HUES48 (cell line): ENCODE measurements at regions not wholly inside any gene's neighbourhood (a gene's known extent, or its start where the extent isn't known, plus 50 kb on each side); places are given as distances from the start of the nearest gene placed in this dataset.

Experiments
- H3K27ac ChIP-seq: one replicate; pipeline ENCODE4 v1.7.0; 2013; ENCODE audit warnings: low read depth, low read length, inconsistent platforms
- H3K27me3 ChIP-seq: 2 replicates; pipeline ENCODE4 v1.6.1; 2013; ENCODE audit warnings: mild to moderate bottlenecking, low read length; ENCODE audit not compliant: control insufficient read depth, insufficient read depth
- H3K36me3 ChIP-seq: 2 replicates; pipeline ENCODE4 v1.6.1; 2013; ENCODE audit warnings: low read length; ENCODE audit not compliant: control insufficient read depth, insufficient read depth
- H3K4me1 ChIP-seq: 2 replicates; pipeline ENCODE4 v1.6.1; 2013; ENCODE audit warnings: mild to moderate bottlenecking, low read length; ENCODE audit not compliant: control insufficient read depth, insufficient read depth
- H3K4me3 ChIP-seq: 2 replicates; pipeline ENCODE4 v1.5.1; 2013; ENCODE audit warnings: mild to moderate bottlenecking, low read depth, low read length
- H3K9ac ChIP-seq: 2 replicates; pipeline ENCODE4 v1.6.1; 2013; ENCODE audit warnings: mild to moderate bottlenecking, low read depth, low read length, moderate library complexity
- H3K9me3 ChIP-seq: 2 replicates; pipeline ENCODE4 v1.6.1; 2013; ENCODE audit warnings: low read length; ENCODE audit not compliant: control insufficient read depth, insufficient read depth

- no peaks in the 10 kb centered on the region for H3K9me3 ChIP-seq
- H3K36me3 ChIP-seq = no peaks in the 10 kb centered on the region
- no peak overlapping the region for H3K9ac ChIP-seq
- no peak overlapping the region for H3K4me3 ChIP-seq
- no peak overlapping the region for H3K27ac ChIP-seq
- H3K4me1 ChIP-seq = no peaks in the 10 kb centered on the region
- H3K27me3 ChIP-seq = no peaks in the 10 kb centered on the region
Measured at GRCh38 chr14:86050757-86051156, 520.8 kb downstream of the FLRT2 start.

DNA sequence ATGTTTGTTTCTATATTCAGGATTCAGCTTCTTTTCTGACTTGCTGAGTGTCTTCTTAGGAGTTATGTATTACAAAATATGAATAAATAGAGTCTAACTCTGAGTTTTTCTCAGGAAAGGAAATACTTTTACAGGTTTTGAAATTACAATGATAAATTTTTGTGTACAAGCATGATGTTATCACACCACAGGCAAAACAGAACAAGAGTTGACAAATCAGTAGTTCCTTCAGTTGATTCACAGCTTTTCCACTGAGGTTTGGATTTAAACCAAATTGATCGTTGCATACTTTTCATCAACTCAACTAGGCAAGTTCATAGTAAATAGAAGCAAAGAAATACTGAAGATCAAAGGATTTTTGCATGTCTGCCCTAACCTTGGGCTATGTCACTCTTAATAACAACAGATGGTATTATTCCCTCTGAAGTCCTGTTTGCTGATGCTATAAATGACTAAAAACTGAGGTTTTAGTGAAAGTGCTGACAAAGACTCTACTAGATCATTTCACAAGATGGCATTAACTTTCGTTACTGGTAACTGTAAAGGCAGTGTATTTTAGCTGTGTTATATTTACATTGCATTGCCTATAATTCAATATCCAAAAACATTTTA lies 520.2 kb downstream of the FLRT2 start:
- H3K9me3 ChIP-seq = no peaks in the 10 kb centered on the region
- H3K9ac ChIP-seq = no peak overlapping the region
- no peaks in the 10 kb centered on the region for H3K36me3 ChIP-seq
- H3K27me3 ChIP-seq = no peaks in the 10 kb centered on the region
- no peak overlapping the region for H3K4me3 ChIP-seq
- H3K27ac ChIP-seq = no peak overlapping the region
- H3K4me1 ChIP-seq = no peaks in the 10 kb centered on the region

- Histone ChIP-seq H3K36me3 (no peaks in the 10 kb centered on the region), H3K4me1 (no peaks in the 10 kb centered on the region), H3K4me3 (no peak overlapping the region), H3K9ac (no peak overlapping the region), H3K9me3 (no peaks in the 10 kb centered on the region), H3K27ac (no peak overlapping the region), H3K27me3 (no peaks in the 10 kb centered on the region)
Measured at GRCh38 chr14:86039176-86039575, 509.2 kb downstream of the FLRT2 start.

- no peak overlapping the region for H3K4me3 ChIP-seq
- peaks cover 3% of the 10 kb centered on the region; the same call in 1 of the 2 replicates for H3K4me1 ChIP-seq
Measured at GRCh38 chr14:86038387-86039042, 508.6 kb downstream of the FLRT2 start.

DNA sequence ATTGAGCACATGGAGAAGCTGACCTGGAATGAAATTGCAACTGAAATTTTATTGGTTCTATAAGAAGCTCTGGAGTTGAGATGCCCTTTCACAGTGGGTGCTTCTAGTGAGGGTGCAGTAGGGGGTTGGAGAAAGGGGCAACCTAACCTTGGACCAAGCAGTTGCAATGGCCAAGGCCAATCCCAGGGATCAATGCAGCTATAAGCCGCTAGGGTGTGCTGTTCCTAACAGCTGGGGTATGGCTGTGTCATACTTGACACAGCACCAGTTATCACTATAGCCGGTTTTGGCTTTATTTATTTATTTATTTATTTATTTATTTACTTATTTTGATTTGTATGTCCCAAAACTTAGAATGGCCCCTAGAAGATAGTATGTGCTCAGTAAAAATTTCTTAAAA lies 505.9 kb downstream of the FLRT2 start:
- Histone ChIP-seq H3K9me3 (no peaks in the 10 kb centered on the region), H3K4me1 (peaks cover 5% of the 10 kb centered on the region; the same call in 1 of the 2 replicates), H3K4me3 (no peak overlapping the region), H3K36me3 (no peaks in the 10 kb centered on the region), H3K9ac (no peak overlapping the region), H3K27ac (no peak overlapping the region), H3K27me3 (no peaks in the 10 kb centered on the region)

More at GRCh38 chr14:86038387-86039042, 508.6 kb downstream of the FLRT2 start:
- no peak overlapping the region for H3K27ac ChIP-seq
- no peak overlapping the region for H3K9ac ChIP-seq
- H3K27me3 ChIP-seq = no peaks in the 10 kb centered on the region
- no peaks in the 10 kb centered on the region for H3K36me3 ChIP-seq
- no peaks in the 10 kb centered on the region for H3K9me3 ChIP-seq

DNA sequence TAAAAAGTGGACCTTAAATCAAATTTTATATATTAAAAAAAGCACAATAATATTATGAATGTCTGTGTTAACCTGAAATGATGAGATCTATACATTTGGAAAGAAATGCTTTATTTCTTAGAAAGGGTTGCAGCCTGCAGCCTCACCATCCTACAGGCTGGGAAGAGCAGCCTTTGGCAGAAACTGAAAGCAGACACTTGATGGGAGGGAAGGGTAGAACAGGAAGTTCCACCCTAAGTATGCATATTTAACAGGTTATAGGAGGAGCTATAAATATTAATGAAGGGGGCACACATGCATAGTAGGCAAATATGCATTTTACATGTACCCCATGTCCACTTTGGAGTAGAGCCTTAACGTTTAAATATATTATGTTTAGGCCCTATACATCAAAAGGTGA lies 498.0 kb downstream of the FLRT2 start:
- no peak overlapping the region for H3K27ac ChIP-seq
- no peak overlapping the region for H3K9ac ChIP-seq
- no peaks in the 10 kb centered on the region for H3K27me3 ChIP-seq
- no peaks in the 10 kb centered on the region for H3K36me3 ChIP-seq
- H3K4me1 ChIP-seq = no peaks in the 10 kb centered on the region
- no peak overlapping the region for H3K4me3 ChIP-seq
- peaks cover 9% of the 10 kb centered on the region for H3K9me3 ChIP-seq

GRCh38 chr14:86027144-86027543 lies 497.2 kb downstream of the FLRT2 start:
- Histone ChIP-seq H3K9ac (no peak overlapping the region), H3K27ac (no peak overlapping the region), H3K4me1 (no peaks in the 10 kb centered on the region), H3K4me3 (no peak overlapping the region), H3K27me3 (no peaks in the 10 kb centered on the region), H3K36me3 (no peaks in the 10 kb centered on the region), H3K9me3 (peaks cover 9% of the 10 kb centered on the region)

DNA sequence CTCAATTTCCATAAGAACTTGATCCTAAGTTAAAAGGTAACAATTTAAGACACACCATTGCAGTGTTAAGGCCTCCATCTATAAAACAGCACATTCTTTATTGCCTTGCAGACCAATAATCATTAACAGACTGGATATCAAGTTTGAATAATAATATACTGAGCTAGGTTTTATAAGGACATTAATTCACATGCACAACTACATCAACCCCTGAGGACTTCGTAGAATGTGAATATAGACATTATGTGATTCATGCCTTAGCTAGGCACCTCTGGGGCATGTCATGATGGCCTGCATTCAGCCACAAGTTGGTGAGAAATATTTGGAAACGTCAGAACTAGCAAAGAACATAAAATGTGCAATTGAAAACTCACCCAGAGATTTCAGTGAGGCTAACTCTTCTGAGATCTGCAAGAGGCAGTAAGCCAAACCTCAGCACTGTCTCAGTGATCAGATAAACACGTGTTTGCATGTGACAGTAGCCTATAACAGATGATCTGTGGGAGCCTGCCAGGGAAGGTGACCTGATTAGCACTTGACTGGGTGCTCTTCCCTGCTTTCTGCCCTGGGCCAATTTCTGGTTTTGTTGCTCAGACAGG lies 492.2 kb downstream of the FLRT2 start:
- H3K27ac ChIP-seq = no peak overlapping the region
- no peaks in the 10 kb centered on the region for H3K9me3 ChIP-seq
- H3K9ac ChIP-seq = no peak overlapping the region
- H3K27me3 ChIP-seq = no peaks in the 10 kb centered on the region
- H3K36me3 ChIP-seq = no peaks in the 10 kb centered on the region
- H3K4me3 ChIP-seq = no peak overlapping the region
- no peaks in the 10 kb centered on the region for H3K4me1 ChIP-seq

DNA sequence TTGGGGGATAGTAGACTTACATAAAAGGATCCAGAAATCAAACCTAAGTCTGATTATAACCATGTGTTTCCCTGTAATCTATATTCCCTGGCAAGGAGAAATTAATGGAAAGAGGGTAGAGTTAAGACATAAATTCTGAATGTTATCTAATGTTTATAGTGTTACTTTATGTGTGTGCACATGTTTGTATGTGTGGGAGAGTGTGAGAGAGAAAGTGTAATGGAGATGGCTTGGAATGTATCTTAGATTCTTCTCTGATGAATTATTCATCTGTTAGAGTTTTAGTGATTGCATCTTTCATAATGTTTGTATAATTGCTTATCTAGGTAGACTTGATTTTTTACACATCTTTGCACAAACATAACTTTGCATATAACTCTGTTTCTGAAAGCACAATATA lies 490.9 kb downstream of the FLRT2 start:
- no peaks in the 10 kb centered on the region for H3K27me3 ChIP-seq
- H3K9me3 ChIP-seq = no peaks in the 10 kb centered on the region
- no peak overlapping the region for H3K27ac ChIP-seq
- no peaks in the 10 kb centered on the region for H3K4me1 ChIP-seq
- no peaks in the 10 kb centered on the region for H3K36me3 ChIP-seq
- no peak overlapping the region for H3K4me3 ChIP-seq
- no peak overlapping the region for H3K9ac ChIP-seq

DNA sequence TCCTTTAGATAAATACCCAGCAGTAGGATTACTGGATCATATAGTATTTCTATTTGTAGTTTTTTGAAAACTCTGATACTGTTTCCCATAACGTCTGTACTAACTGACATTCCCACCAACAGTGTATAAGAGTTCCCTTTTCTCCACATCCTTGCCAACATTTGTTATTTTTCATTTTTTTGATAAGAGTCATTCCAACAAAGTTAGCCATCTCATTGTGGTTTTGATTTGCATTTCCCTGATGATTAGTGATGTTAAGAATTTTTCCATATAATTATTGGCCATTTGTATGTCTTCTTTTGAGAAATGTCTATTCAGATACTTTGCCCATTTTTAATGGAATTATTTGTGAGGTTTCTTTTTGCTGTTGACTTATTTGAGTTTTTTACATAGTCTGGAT lies 486.0 kb downstream of the FLRT2 start:
- H3K27ac ChIP-seq = no peak overlapping the region
- H3K4me3 ChIP-seq = no peak overlapping the region
- H3K27me3 ChIP-seq = no peaks in the 10 kb centered on the region
- peaks cover 10% of the 10 kb centered on the region for H3K4me1 ChIP-seq
- no peaks in the 10 kb centered on the region for H3K36me3 ChIP-seq
- no peak overlapping the region for H3K9ac ChIP-seq
- H3K9me3 ChIP-seq = no peaks in the 10 kb centered on the region

- Histone ChIP-seq H3K9me3 (no peaks in the 10 kb centered on the region), H3K27me3 (no peaks in the 10 kb centered on the region), H3K9ac (no peak overlapping the region), H3K4me3 (no peak overlapping the region), H3K36me3 (no peaks in the 10 kb centered on the region), H3K27ac (no peak overlapping the region), H3K4me1 (peaks cover 10% of the 10 kb centered on the region)
Measured at GRCh38 chr14:86015511-86015910, 485.6 kb downstream of the FLRT2 start.
